Astrocyte (in vitro differentiated cells and primary cell): ENCODE measurements at regions not wholly inside any gene's neighbourhood (a gene's known extent, or its start where the extent isn't known, plus 50 kb on each side); places are given as distances from the start of the nearest gene placed in this dataset.

ENCODE experiments used
- EZH2 ChIP-seq: IDR thresholded peaks from 2 replicates; pipeline ENCODE4 v1.6.1; 2012; ENCODE audit warnings: mild to moderate bottlenecking, low read length, inconsistent platforms; ENCODE audit not compliant: insufficient read depth
- TF ChIP-seq, protein P1 (sequence below): IDR thresholded peaks from 2 replicates; pipeline ENCODE4 v1.5.1; 2011; ENCODE audit warnings: low read depth, mild to moderate bottlenecking, inconsistent platforms, low read length, moderate library complexity; ENCODE audit not compliant: insufficient read depth

DNA sequence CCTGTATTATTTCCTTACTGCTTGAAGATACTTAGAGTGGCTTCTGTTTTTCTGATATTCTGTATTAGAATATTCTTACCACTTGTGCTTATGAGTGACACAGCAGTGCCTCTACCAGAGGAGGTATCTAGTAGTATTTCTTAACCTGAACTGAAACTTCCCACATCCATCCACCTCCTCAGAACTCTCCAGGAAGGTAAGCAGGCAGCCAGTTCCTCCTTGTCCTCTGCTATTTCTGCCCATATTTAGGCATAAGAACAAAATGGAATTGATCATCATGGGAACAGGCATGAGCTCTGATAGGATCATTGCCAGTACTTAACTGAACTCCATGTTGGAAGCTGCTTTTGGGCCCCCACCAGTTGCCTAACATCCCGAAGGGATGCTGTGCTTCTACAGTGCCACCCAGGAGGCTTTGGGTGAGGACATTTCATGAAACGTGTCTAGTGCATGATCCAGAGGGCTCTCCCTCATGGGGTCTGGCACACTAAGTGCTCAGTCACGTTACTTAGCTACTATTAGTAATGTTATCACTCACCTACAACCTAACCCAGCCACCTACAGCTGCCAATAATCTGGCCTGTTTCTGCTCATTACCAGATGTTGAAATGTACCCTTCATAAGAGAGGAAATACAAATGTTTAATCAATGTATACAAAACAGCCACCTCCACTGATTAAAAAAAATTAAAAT is 520.7 kb downstream of the EIPR1 start:
- TF ChIP-seq, protein P1, sequence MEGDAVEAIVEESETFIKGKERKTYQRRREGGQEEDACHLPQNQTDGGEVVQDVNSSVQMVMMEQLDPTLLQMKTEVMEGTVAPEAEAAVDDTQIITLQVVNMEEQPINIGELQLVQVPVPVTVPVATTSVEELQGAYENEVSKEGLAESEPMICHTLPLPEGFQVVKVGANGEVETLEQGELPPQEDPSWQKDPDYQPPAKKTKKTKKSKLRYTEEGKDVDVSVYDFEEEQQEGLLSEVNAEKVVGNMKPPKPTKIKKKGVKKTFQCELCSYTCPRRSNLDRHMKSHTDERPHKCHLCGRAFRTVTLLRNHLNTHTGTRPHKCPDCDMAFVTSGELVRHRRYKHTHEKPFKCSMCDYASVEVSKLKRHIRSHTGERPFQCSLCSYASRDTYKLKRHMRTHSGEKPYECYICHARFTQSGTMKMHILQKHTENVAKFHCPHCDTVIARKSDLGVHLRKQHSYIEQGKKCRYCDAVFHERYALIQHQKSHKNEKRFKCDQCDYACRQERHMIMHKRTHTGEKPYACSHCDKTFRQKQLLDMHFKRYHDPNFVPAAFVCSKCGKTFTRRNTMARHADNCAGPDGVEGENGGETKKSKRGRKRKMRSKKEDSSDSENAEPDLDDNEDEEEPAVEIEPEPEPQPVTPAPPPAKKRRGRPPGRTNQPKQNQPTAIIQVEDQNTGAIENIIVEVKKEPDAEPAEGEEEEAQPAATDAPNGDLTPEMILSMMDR = no peak
- no peak for TF ChIP-seq EZH2
